ENCODE measurements at regions not wholly inside any gene's neighbourhood (a gene's known extent, or its start where the extent isn't known, plus 50 kb on each side); places are given as distances from the start of the nearest gene placed in this dataset.

- no peak for DNase-seq (ENCODE audit: extremely low spot score, insufficient read length, low read depth)
- FAIRE-seq, result no peak
Observed at GRCh38 chr3:72187131-72187530, 402.2 kb upstream of the PROK2 start.

DNA sequence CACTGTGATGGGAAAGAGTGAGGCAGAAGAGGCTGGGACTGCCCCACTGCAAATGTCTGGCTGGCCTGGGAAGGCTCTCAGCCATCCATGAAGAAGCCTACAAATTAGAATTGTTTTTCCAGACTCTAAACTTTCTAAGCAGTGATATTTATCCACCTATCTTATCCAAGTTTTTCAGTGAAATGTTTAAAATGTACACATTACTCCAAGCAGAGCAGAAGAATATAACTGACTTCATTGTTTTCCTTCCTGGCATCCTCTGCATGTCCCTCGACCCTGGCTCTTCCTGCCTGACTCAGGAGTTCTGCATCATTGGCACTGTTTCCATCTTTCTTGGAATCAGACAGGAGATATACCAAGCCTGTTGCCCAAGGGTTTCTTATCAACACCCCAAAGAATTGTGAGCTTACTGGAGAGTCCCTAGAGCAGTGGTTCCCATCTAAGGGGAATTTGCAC is 401.5 kb upstream of the PROK2 start:
- DNase-seq (ENCODE audit: extremely low spot score, insufficient read length, low read depth) (no peak), FAIRE-seq (no peak)

GRCh38 chr3:72185549-72186399 is 400.8 kb upstream of the PROK2 start:
- FAIRE-seq, result no peak
- no peak for DNase-seq (ENCODE audit: extremely low spot score, insufficient read length, low read depth)

- DNase-seq (ENCODE audit: extremely low spot score, insufficient read length, low read depth) (no peak), FAIRE-seq (no peak)
Observed at GRCh38 chr3:72183489-72183888, 398.5 kb upstream of the PROK2 start.

DNA sequence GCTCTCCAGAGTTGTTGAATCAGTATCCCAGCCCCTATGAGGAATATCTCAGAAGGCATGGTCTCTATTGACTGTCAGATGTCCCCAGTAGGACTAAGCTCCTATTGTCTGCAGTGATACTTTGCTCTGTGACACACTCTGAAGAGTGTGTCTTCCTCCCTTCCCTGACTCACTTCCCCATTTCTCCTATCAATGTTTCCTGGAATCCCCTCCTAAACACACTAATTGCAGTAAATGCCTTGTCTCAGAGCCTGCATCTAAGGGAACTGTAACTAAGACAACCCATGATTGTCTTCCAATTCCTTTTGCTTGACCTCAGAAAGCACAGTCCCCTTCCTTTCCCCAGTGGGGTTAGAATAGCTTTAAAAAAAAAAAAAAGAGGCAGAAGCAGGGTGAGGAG is 397.3 kb upstream of the PROK2 start:
- DNase-seq (ENCODE audit: extremely low spot score, insufficient read length, low read depth), result no peak
- FAIRE-seq, result no peak

DNA sequence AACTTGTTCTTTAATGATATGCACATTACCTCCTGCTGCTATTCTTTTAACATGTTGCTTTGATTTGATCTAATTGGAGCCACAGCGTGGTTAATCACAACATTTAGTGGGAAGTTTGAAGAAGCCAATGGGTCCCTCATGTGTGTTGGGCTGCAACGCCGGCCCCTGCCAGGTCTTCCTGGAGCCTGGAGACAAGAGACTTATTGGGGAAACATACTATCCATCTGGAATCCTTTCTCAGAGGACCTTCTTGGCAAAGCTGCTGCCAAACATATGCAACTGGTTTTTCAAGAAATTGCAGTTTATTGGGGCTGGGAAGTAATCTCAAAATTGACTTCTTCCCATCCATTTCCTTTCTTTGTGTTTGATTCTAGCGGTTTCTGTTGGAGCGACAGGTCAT is 396.3 kb upstream of the PROK2 start:
- FAIRE-seq (no peak), DNase-seq (ENCODE audit: extremely low spot score, insufficient read length, low read depth) (no peak)

DNA sequence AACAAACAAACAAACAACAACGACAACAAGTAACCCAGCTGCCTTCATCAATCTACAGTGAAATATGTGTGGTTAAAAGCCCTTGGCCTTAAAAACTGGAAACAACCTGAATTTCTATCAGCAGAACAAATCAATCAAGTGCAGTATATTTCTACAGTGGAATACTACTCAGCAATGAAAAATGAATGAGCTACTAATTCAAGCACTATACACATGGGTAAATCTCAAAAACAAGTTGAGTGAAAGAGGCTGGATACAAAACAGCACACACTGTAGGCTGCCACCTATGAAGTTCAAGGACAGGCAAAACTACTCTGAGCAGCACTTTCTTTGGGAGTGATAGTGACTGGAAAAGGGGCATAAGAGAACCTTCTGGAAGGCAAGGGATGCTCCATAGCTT is 395.5 kb upstream of the PROK2 start:
- no peak for FAIRE-seq

DNA sequence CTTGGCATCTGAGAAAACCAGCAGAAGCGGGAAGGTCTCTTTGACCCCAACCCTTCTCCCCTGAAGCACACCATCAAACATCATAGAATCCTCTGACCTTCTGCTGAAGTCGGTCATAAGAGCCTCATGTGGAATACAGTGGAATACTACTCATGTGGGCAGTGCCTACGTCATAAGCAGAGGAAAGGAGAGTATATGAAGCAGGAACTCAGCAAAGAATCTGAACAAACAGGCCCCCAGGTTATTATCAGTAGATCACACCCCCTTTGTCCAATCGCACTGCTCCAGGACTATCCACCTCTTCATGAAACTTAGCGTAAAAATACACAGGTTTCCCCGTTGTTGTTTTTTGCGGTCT is 394.1 kb upstream of the PROK2 start:
- DNase-seq (ENCODE audit: extremely low spot score, insufficient read length, low read depth) (no peak), FAIRE-seq (no peak)

More for the DNA sequence above, 395.5 kb upstream of the PROK2 start:
- no peak for DNase-seq (ENCODE audit: extremely low spot score, insufficient read length, low read depth)

DNA sequence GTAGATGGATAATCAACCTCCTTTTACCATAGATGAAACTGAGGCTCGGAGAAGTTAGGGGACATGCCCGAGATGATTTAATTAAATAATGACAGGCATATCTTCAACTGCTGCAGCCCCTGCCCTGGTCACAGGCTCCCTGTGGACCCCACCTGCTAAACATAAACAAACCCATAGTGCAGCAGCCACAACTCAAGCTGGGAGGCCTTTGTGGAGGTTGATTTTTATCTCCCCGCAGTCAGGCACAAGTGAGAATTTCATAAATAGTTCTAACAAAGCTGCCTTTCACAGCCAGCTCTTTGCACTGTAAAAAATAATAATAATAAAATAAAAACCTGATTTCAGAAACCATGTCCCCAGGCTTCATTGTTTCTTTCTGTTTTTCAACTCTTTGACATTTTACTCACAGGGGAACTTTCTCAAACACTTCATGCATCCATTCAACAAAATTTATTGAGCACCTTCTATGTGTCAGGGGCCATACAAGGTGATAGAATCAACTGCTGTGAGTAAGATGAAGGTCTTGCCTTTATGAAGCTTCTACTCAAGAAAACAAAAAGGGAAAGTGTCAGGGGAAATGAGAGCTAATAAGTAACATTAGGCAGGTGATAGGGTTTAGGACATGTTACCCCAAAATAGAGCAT is 393.6 kb upstream of the PROK2 start:
- DNase-seq (ENCODE audit: extremely low spot score, insufficient read length, low read depth) (no peak), FAIRE-seq (no peak)

DNA sequence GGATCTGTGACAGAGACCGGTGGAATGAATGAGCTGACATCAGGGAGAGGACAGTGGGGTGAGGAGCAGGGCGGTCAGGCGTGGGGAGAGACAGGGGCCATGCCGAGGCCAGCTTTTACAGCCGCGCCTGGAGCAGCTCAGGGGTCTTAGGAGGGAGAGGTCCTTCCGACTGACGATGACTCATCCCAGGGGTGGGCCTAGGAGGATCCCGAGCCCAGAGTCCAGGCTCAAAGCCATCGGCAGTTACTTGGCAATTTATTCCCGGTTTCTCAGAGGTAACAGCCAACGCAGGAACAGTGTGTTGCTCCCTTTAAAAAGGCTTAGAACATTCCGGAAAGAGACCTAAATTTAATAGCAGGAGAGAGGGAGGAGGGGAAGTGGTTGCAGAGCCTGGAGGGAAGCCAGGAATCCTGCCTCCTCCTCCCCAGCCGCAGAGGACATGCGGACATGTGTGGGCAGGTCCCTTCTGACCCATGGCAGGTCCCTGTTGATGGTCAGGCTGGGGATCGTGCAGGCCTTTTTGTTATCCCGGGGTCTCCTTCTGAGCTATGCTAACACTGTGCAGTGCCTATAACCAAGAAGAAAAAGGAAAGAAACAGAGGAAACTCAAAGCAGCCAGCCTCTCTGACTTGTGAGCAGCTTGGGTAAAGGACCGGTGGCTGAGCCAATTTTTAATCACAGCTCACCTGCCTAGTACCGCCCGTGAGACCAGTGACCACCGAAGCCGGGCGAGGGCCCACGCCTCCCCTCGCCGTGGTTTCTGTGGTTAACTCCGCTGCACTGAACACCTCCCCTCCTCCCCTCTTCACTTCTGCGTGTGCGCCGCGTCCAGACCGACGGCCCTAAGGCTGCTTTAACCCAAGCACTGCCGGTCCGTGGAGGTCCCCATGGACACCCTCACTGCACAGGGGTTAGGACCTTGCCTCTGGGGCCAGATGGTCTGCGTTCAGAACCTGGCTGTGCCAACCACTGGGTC is 392.4 kb upstream of the PROK2 start:
- FAIRE-seq (peak; percentile 87), DNase-seq (ENCODE audit: extremely low spot score, insufficient read length, low read depth) (peak; percentile 29)

DNA sequence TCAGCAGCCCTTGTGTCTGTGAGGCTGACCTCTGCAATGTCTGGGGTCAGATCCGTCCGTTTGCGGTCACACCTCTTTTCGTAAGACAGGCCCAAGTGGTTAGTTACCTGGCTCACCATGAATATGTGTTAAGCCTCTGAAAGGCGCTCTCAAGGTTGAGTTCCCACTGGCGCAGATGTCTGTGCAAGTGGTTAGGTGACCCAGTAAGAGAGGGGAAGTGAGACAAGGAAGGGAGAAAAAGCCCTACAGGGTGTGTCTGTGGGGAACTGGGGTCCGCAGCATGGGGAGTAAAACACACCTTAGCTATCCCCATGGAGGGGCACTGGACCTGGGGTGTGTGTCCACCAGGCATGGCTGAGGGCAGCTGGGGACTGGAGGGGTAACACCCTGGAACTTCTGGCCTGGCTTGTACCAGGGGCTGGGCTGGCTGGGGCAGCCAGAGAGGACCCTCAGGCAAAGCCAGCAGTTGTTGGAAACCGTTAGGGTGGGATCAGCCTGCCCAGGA is 391.6 kb upstream of the PROK2 start:
- FAIRE-seq (peak; percentile 99), DNase-seq (ENCODE audit: extremely low spot score, insufficient read length, low read depth) (peak; percentile 62)

GRCh38 chr3:72175296-72175858 is 390.4 kb upstream of the PROK2 start:
- FAIRE-seq (no peak), DNase-seq (ENCODE audit: extremely low spot score, insufficient read length, low read depth) (no peak)

GRCh38 chr3:72174890-72175289 is 389.9 kb upstream of the PROK2 start:
- FAIRE-seq, result no peak
- DNase-seq (ENCODE audit: extremely low spot score, insufficient read length, low read depth), result no peak

DNA sequence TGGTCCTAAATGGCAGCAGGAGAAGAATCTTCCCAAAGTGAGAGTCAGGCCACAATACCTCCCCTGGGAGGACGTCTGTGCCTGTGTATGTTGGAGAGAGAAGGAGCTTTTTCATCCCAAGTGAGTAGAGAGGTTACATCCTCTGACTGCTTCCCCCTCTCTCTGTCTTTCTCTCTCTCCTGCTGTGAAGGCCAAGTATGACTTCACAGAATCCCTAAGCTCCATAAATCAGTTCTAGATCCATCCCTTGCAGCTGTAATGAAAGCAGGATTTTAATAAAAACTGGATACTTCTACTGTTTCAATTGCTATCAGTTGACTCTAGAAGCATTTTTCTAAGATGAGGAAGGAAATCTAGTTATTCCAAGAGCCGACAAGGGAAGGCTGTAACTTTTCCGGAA is 389.1 kb upstream of the PROK2 start:
- DNase-seq (ENCODE audit: extremely low spot score, insufficient read length, low read depth), result no peak
- FAIRE-seq, result no peak

- DNase-seq (ENCODE audit: extremely low spot score, insufficient read length, low read depth), result no peak
- FAIRE-seq, result no peak
Observed at GRCh38 chr3:72171946-72172345, 387.0 kb upstream of the PROK2 start.

DNA sequence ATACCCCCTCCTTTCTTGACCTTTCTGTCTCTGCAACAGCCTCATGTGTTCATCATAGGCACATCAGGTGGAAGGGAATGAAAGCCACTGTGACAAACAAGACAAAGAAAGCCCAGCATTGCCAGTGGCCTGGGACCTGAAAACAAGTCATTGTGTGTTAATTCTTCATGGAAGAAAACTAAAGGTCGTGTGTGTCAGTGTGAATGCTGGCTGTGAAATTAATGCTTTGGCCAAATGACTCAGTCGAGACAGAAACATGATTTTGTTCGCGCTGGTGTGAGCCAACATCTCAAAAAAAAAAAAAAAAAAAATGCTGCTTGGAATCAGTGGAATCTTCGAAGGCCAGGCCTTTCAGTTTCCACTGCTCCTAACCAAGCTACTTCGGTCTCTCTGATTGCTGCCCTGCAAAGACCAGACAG is 386.5 kb upstream of the PROK2 start:
- no peak for FAIRE-seq

GRCh38 chr3:72169561-72170472 is 384.9 kb upstream of the PROK2 start:
- DNase-seq (ENCODE audit: extremely low spot score, insufficient read length, low read depth) (no peak), FAIRE-seq (no peak)

More for the DNA sequence above, 386.5 kb upstream of the PROK2 start:
- no peak for DNase-seq (ENCODE audit: extremely low spot score, insufficient read length, low read depth)

DNA sequence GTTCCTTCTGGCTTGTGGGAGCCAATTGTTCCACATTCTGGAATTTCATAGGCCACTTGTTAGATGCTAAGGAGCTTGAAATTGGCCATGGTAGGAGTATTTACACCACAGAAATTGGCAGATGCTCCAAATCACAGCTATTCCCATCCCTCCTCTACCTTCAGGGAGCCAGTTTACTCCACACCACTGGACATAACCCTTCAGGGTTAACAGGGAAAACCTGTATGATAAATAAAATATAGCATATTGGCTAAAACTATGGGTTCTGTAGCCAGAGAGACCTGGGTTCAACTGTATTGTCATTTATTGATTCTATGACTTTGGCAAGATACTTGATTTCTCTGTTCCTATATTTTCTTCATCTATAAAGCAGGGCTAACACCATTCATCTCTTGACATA is 384.2 kb upstream of the PROK2 start:
- FAIRE-seq, result no peak

GRCh38 chr3:72165808-72166207 is 380.9 kb upstream of the PROK2 start:
- FAIRE-seq (no peak), DNase-seq (ENCODE audit: extremely low spot score, insufficient read length, low read depth) (no peak)

More for the DNA sequence above, 384.2 kb upstream of the PROK2 start:
- DNase-seq (ENCODE audit: extremely low spot score, insufficient read length, low read depth), result no peak

Measured in GM18507 (cell line).